IMR-90 (cell line): ENCODE measurements at regions not wholly inside any gene's neighbourhood (a gene's known extent, or its start where the extent isn't known, plus 50 kb on each side); places are given as distances from the start of the nearest gene placed in this dataset.

Source experiments
- ATAC-seq: fragments of 200-7000 bp; cut with Tn5 transposase; 2 replicates; pipeline ENCODE4 v1.9.1; 2020; ENCODE audit warnings: low read depth, mild to moderate bottlenecking, moderate library complexity
- BruUV-seq: library from RNA; stranded (reverse); fragments of 400-500 nt; replicated peaks from 2 replicates; lab custom pipeline; 2021; lab: Mats Ljungman, UMichigan
- CTCF ChIA-PET: fragments of 300-600 bp; formaldehyde crosslinking; extraction: SDS; loops from one replicate; lab custom pipeline; 2021; ENCODE audit warnings: antibody characterized with exemption; lab: Yijun Ruan, JAX
- POLR2A ChIA-PET: fragments of 300-600 bp; sonication (Branson Sonifier 250); formaldehyde crosslinking; loops from one replicate; lab custom pipeline; 2022; ENCODE audit warnings: antibody characterized with exemption; ENCODE audit not compliant: unreplicated experiment; lab: Charles Lee
- DNase-seq: peaks from one replicate; pipeline ENCODE4 v3.0.0; 2013
- H2AFZ ChIP-seq: replicated peaks from 2 replicates; pipeline ENCODE3; 2013; ENCODE audit warnings: low read length, mild to moderate bottlenecking; ENCODE audit not compliant: poor library complexity
- H2AK5ac ChIP-seq: 2 replicates; pipeline ENCODE4 v1.6.1; 2013; ENCODE audit warnings: low read depth, low read length, inconsistent platforms
- H2AK9ac ChIP-seq: replicated peaks from 2 replicates; pipeline ENCODE3; 2013; ENCODE audit warnings: mild to moderate bottlenecking, low read depth, low read length, moderate library complexity; ENCODE audit not compliant: poor library complexity
- H2BK120ac ChIP-seq: 2 replicates; pipeline ENCODE4 v1.6.1; 2013; ENCODE audit warnings: low read depth, low read length, inconsistent platforms
- H2BK15ac ChIP-seq: 3 replicates; pipeline ENCODE4 v1.6.1; 2013; ENCODE audit warnings: low read depth, low read length, inconsistent platforms
- H2BK20ac ChIP-seq: 2 replicates; pipeline ENCODE4 v1.6.1; 2013; ENCODE audit warnings: low read depth, mild to moderate bottlenecking, inconsistent platforms, low read length, moderate library complexity
- H2BK5ac ChIP-seq: 2 replicates; pipeline ENCODE4 v1.6.1; 2013; ENCODE audit warnings: mild to moderate bottlenecking, low read depth, low read length, inconsistent platforms; ENCODE audit not compliant: poor library complexity, severe bottlenecking
- H3K14ac ChIP-seq: replicated peaks from 2 replicates; pipeline ENCODE4 v1.6.1; 2013; ENCODE audit warnings: low read depth, low read length, inconsistent platforms
- H3K18ac ChIP-seq: 2 replicates; pipeline ENCODE4 v1.6.1; 2013; ENCODE audit warnings: low read depth, low read length, control low read depth
- H3K23ac ChIP-seq: 2 replicates; pipeline ENCODE4 v1.6.1; 2013; ENCODE audit warnings: low read depth, low read length, inconsistent platforms
- H3K27ac ChIP-seq: 2 replicates; pipeline ENCODE4 v1.5.1; 2013; ENCODE audit warnings: mild to moderate bottlenecking, control low read depth, low read length; ENCODE audit not compliant: insufficient read depth
- H3K27me3 ChIP-seq: 2 replicates; pipeline ENCODE4 v1.6.1; 2013; ENCODE audit warnings: low read length; ENCODE audit not compliant: control insufficient read depth, insufficient read depth
- H3K36me3 ChIP-seq: 2 replicates; pipeline ENCODE4 v1.6.1; 2013; ENCODE audit warnings: low read length, mixed read lengths; ENCODE audit not compliant: control insufficient read depth, insufficient read depth
- H3K4ac ChIP-seq: 2 replicates; pipeline ENCODE4 v1.6.1; 2013; ENCODE audit warnings: low read depth, low read length, inconsistent platforms
- H3K4me1 ChIP-seq: 2 replicates; pipeline ENCODE4 v1.6.1; 2013; ENCODE audit warnings: low read length, mixed read lengths; ENCODE audit not compliant: control insufficient read depth, insufficient read depth
- H3K4me2 ChIP-seq: 2 replicates; pipeline ENCODE4 v1.6.1; 2013; ENCODE audit warnings: low read depth, mild to moderate bottlenecking, control low read depth, low read length, moderate library complexity
- H3K4me3 ChIP-seq: 2 replicates; pipeline ENCODE4 v1.5.1; 2013; ENCODE audit warnings: low read depth, mild to moderate bottlenecking, control low read depth, low read length, moderate library complexity; ENCODE audit not compliant: insufficient read depth
- H3K56ac ChIP-seq: 2 replicates; pipeline ENCODE4 v1.6.1; 2013; ENCODE audit warnings: low read length, inconsistent platforms; ENCODE audit not compliant: insufficient read depth; ENCODE audit errors: extremely low read depth
- H3K79me1 ChIP-seq, 2 experiments: 2 replicates each; pipeline ENCODE4 v1.6.1; 2013; ENCODE audit warnings: low read length in 2 of 2, inconsistent platforms in 1 of 2, low read depth in 1 of 2
- H3K9ac ChIP-seq: 2 replicates; pipeline ENCODE4 v1.6.1; 2013; ENCODE audit warnings: low read depth, low read length, control low read depth
- H3K9me1 ChIP-seq: 2 replicates; pipeline ENCODE4 v1.6.1; 2013; ENCODE audit warnings: low read length, inconsistent platforms; ENCODE audit not compliant: insufficient read depth
- H3K9me3 ChIP-seq: 2 replicates; pipeline ENCODE4 v1.6.1; 2013; ENCODE audit warnings: low read length; ENCODE audit not compliant: control insufficient read depth, insufficient read depth
- H4K20me1 ChIP-seq: 2 replicates; pipeline ENCODE4 v1.6.1; 2013; ENCODE audit warnings: low read length, inconsistent platforms; ENCODE audit not compliant: insufficient read depth
- H4K5ac ChIP-seq: 2 replicates; pipeline ENCODE4 v1.6.1; 2013; ENCODE audit warnings: mild to moderate bottlenecking, low read depth, low read length, control low read depth
- H4K8ac ChIP-seq, 2 experiments: 2 replicates each; pipeline ENCODE4 v1.6.1; 2013; ENCODE audit warnings: low read depth in 2 of 2, low read length in 2 of 2, control low read depth in 1 of 2, inconsistent platforms in 1 of 2
- H4K91ac ChIP-seq: 2 replicates; pipeline ENCODE4 v1.6.1; 2013; ENCODE audit warnings: low read depth, low read length, inconsistent platforms; ENCODE audit not compliant: insufficient read depth
- CHD1 ChIP-seq: IDR thresholded peaks from 2 replicates; pipeline ENCODE4 v1.6.1; 2012; ENCODE audit warnings: low read depth, low read length, improper control_type of control experiment
- MAFK ChIP-seq: IDR thresholded peaks from 2 replicates; pipeline ENCODE4 v1.6.1; 2012; ENCODE audit warnings: low read depth, low read length, improper control_type of control experiment
- MAZ ChIP-seq: IDR thresholded peaks from 2 replicates; pipeline ENCODE4 v1.6.1; 2012; ENCODE audit warnings: low read depth, mild to moderate bottlenecking, low read length, improper control_type of control experiment, moderate library complexity, borderline replicate concordance
- NFE2L2 ChIP-seq: fragments of 150-350 bp; IDR thresholded peaks from 2 replicates; pipeline ENCODE4 v1.6.1; 2016; ENCODE audit warnings: low read depth, mild to moderate bottlenecking, low read length
- POLR2A ChIP-seq: IDR thresholded peaks from 2 replicates; pipeline ENCODE4 v1.6.1; 2012; ENCODE audit warnings: mild to moderate bottlenecking, low read depth, low read length
- RCOR1 ChIP-seq: IDR thresholded peaks from 2 replicates; pipeline ENCODE4 v1.6.1; 2012; ENCODE audit warnings: mild to moderate bottlenecking, low read length, improper control_type of control experiment; ENCODE audit not compliant: insufficient replicate concordance
- RFX5 ChIP-seq: IDR thresholded peaks from 2 replicates; pipeline ENCODE4 v1.8.0; 2012; ENCODE audit warnings: low read depth, mild to moderate bottlenecking, low read length, moderate library complexity
- SMC3 ChIP-seq: fragments of 150-350 bp; IDR thresholded peaks from 2 replicates; pipeline ENCODE4 v1.6.1; 2016; ENCODE audit warnings: low read depth, mild to moderate bottlenecking, antibody characterized with exemption, low read length, moderate library complexity
- WGBS, 2 experiments: methylation state at CpG; one replicate each; pipeline versions ENCODE4 v1.1.5 to v1.1.7; 2013; ENCODE audit warnings: missing lambda C conversion rate in 2 of 2; ENCODE audit not compliant: insufficient read length in 1 of 2; ENCODE audit errors: extremely low coverage in 2 of 2; 5-methylcytosine and 5-hydroxymethylcytosine counted together
- dilution Hi-C: fragments of 300-500 bp; cut with HindIII; formaldehyde crosslinking; loops from one replicate; pipeline ENCODE4 v1.14.3; 2018; ENCODE audit warnings: low sequenced_read_pairs; ENCODE audit not compliant: unreplicated experiment
- in situ Hi-C: fragments of 300-500 bp; cut with MboI; formaldehyde crosslinking; loops from 3 replicates; pipeline ENCODE4 v1.14.3; 2019; ENCODE audit warnings: low sequenced_read_pairs, inconsistent platforms, mixed read lengths
- intact Hi-C: fragments of 100-400 bp; cut with micrococcal nuclease; formaldehyde crosslinking; loops from 2 replicates; pipeline ENCODE4 v1.10.0; 2022
- TF ChIP-seq, protein P1 (sequence below): conservative IDR thresholded peaks from 2 replicates; pipeline ENCODE4 v1.5.1; 2012; ENCODE audit warnings: mild to moderate bottlenecking, low read depth, low read length, improper control_type of control experiment

GRCh38 chr2:147610496-147611040, 234.3 kb upstream of the ACVR2A start:
- BruUV-seq, result no TSS peak
- H3K56ac ChIP-seq, result no peak overlapping the region
- H4K20me1 ChIP-seq, result no peaks in the 10 kb centered on the region
- no peak for DNase-seq
- CTCF ChIA-PET, result no interaction called here
- no peaks in the 10 kb centered on the region for H3K27me3 ChIP-seq
- H3K4me3 ChIP-seq, result no peak overlapping the region
- H2BK5ac ChIP-seq, result no peak overlapping the region
- no peak overlapping the region for H3K4me2 ChIP-seq
- H2AK5ac ChIP-seq, result no peak overlapping the region
- dilution Hi-C loops, result no loop called here
- H3K79me1 ChIP-seq, result no peaks in the 10 kb centered on the region
- POLR2A ChIA-PET, result no interaction called here
- in situ Hi-C loops, result no loop called here
- no peak overlapping the region for H2AK9ac ChIP-seq
- no peak overlapping the region for H2BK15ac ChIP-seq
- TF ChIP-seq SMC3 (no peak), NFE2L2 (no peak), CHD1 (no peak), MAZ (no peak), POLR2A (no peak), RFX5 (no peak), MAFK (no peak), RCOR1 (no peak)
- TF ChIP-seq, protein P1, sequence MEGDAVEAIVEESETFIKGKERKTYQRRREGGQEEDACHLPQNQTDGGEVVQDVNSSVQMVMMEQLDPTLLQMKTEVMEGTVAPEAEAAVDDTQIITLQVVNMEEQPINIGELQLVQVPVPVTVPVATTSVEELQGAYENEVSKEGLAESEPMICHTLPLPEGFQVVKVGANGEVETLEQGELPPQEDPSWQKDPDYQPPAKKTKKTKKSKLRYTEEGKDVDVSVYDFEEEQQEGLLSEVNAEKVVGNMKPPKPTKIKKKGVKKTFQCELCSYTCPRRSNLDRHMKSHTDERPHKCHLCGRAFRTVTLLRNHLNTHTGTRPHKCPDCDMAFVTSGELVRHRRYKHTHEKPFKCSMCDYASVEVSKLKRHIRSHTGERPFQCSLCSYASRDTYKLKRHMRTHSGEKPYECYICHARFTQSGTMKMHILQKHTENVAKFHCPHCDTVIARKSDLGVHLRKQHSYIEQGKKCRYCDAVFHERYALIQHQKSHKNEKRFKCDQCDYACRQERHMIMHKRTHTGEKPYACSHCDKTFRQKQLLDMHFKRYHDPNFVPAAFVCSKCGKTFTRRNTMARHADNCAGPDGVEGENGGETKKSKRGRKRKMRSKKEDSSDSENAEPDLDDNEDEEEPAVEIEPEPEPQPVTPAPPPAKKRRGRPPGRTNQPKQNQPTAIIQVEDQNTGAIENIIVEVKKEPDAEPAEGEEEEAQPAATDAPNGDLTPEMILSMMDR, result no peak
- no peak overlapping the region for H3K9ac ChIP-seq
- no peak overlapping the region for H2AFZ ChIP-seq
- no peaks in the 10 kb centered on the region for H3K4me1 ChIP-seq
- no peak overlapping the region for H4K91ac ChIP-seq
- no peaks in the 10 kb centered on the region for H3K9me3 ChIP-seq
- no peaks in the 10 kb centered on the region for H3K36me3 ChIP-seq
- H3K27ac ChIP-seq, result no peak overlapping the region
- H4K8ac ChIP-seq, result no peak overlapping the region
- ATAC-seq, result no peak
- no CpG with 5 or more reads among the region's 2 CpGs for WGBS, 2 experiments
- no peak overlapping the region for H3K14ac ChIP-seq
- H4K5ac ChIP-seq, result no peak overlapping the region
- H2BK120ac ChIP-seq, result no peak overlapping the region
- no peak overlapping the region for H3K4ac ChIP-seq
- H3K23ac ChIP-seq, result no peak overlapping the region
- no peaks in the 10 kb centered on the region for H3K9me1 ChIP-seq
- H2BK20ac ChIP-seq, result no peak overlapping the region
- no peak overlapping the region for H3K18ac ChIP-seq
- intact Hi-C loops, result no loop called here
